HepG2 (cell line): ENCODE measurements at regions not wholly inside any gene's neighbourhood (a gene's known extent, or its start where the extent isn't known, plus 50 kb on each side); places are given as distances from the start of the nearest gene placed in this dataset.
"Not testable (repeated sequence)": the region's sequence is repeated elsewhere in the genome, so short reads cannot be mapped to it uniquely, and the experiment has no call there.

Experiments used
- ZNF17 ChIP-seq: sonication (generic); formaldehyde crosslinking; IDR thresholded peaks from 2 replicates; pipeline ENCODE4 v1.5.0; 2020; ENCODE audit warnings: mild to moderate bottlenecking, missing genetic modification reagents
- ZNF20 ChIP-seq: sonication (generic); formaldehyde crosslinking; IDR thresholded peaks from 2 replicates; pipeline ENCODE4 v1.4.0; 2020; ENCODE audit warnings: mild to moderate bottlenecking, moderate library complexity, missing genetic modification reagents
- TF ChIP-seq, protein P1 (sequence below): sonication (generic); formaldehyde crosslinking; IDR thresholded peaks from 2 replicates; pipeline ENCODE4 v1.8.1; 2022; ENCODE audit warnings: low read depth, mild to moderate bottlenecking, missing genetic modification reagents

DNA sequence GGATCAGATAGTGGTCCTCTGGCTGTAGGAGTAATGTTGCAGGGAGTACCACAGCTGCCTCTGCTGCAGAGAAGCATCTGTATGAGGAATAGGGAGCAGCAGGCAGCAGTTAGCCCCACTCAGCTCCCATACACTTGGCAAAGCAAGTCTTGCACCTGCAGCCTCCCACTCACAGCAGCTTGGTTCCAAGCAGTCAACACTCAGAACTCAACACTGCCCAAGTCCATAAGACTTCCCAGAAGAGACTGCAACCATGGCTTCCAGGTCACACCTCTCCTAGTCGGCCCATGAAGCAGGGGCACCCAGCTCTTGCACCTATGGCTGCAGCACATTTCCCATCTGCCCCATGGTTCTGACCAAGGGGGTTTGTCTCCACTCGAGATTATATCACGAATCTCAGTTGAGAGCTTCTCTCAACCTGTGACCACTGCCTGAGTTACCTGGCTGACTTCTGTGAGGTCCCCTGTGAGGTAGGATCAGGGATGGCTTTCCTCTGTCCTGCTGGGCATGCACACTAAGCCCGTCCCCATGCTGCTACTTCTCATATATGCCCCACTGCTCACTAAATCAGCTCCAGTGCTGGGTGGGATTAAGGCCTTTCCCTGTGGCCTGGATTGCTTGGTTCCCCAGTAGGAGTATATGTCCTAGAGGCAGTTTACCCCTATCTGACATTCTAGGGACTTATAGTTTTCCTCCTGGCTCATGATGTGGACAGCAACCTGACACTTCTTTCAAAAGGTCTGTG lies 562.0 kb upstream of the TPTE start:
- TF ChIP-seq, protein P1, sequence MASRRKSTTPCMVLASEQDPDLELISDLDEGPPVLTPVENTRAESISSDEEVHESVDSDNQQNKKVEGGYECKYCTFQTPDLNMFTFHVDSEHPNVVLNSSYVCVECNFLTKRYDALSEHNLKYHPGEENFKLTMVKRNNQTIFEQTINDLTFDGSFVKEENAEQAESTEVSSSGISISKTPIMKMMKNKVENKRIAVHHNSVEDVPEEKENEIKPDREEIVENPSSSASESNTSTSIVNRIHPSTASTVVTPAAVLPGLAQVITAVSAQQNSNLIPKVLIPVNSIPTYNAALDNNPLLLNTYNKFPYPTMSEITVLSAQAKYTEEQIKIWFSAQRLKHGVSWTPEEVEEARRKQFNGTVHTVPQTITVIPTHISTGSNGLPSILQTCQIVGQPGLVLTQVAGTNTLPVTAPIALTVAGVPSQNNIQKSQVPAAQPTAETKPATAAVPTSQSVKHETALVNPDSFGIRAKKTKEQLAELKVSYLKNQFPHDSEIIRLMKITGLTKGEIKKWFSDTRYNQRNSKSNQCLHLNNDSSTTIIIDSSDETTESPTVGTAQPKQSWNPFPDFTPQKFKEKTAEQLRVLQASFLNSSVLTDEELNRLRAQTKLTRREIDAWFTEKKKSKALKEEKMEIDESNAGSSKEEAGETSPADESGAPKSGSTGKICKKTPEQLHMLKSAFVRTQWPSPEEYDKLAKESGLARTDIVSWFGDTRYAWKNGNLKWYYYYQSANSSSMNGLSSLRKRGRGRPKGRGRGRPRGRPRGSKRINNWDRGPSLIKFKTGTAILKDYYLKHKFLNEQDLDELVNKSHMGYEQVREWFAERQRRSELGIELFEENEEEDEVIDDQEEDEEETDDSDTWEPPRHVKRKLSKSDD (CRISPR knock-in tag) = not testable (repeated sequence)
- not testable (repeated sequence) for TF ChIP-seq ZNF20 (CRISPR knock-in tag); ZNF17
